PFSK-1 (cell line): ENCODE measurements at regions not wholly inside any gene's neighbourhood (a gene's known extent, or its start where the extent isn't known, plus 50 kb on each side); places are given as distances from the start of the nearest gene placed in this dataset.

ENCODE experiments used
- FOXP2 ChIP-seq: optimal IDR thresholded peaks from 2 replicates; pipeline ENCODE3; 2011; ENCODE audit warnings: borderline replicate concordance, control low read depth, inconsistent platforms; ENCODE audit not compliant: insufficient read depth; ENCODE audit errors: extremely low read length, extremely low read depth
- POLR2AphosphoS5 ChIP-seq: IDR thresholded peaks from 2 replicates; pipeline ENCODE4 v1.6.1; 2012; ENCODE audit warnings: low read depth, mild to moderate bottlenecking, control low read depth, low read length, moderate library complexity
- REST ChIP-seq, 2 experiments: IDR thresholded peaks; 2 replicates each; pipeline versions ENCODE4 v1.6.1 to v1.8.0; 2011 to 2012; ENCODE audit warnings: low read depth in 2 of 2, low read length in 2 of 2, control low read depth in 1 of 2, inconsistent platforms in 1 of 2, mild to moderate bottlenecking in 1 of 2, moderate library complexity in 1 of 2; ENCODE audit not compliant: insufficient read depth in 1 of 2
- SIN3A ChIP-seq: IDR thresholded peaks from 2 replicates; pipeline ENCODE4 v1.6.1; 2012; ENCODE audit warnings: mild to moderate bottlenecking, low read length, moderate library complexity, borderline replicate concordance; ENCODE audit not compliant: insufficient read depth
- TAF1 ChIP-seq: IDR thresholded peaks from 2 replicates; pipeline ENCODE4 v1.6.1; 2012; ENCODE audit warnings: low read length, control low read depth, borderline replicate concordance; ENCODE audit not compliant: insufficient read depth

- TF ChIP-seq TAF1 = no peak
- TF ChIP-seq SIN3A = no peak
- TF ChIP-seq FOXP2 = no peak
- no peak for TF ChIP-seq REST (IDR thresholded peaks at IDR 0.05; ENCODE audit: insufficient read depth in 1 of 2, low read depth in 2 of 2, low read length in 2 of 2)
- TF ChIP-seq POLR2AphosphoS5 = no peak
These were observed 778.9 kb upstream of the ZNF608 start for GRCh38 chr5:125525356-125525755.

- TF ChIP-seq REST (IDR thresholded peaks at IDR 0.05; ENCODE audit: insufficient read depth in 1 of 2, low read depth in 2 of 2, low read length in 2 of 2) (no peak), FOXP2 (no peak), TAF1 (no peak), POLR2AphosphoS5 (no peak), SIN3A (no peak)
These were observed 780.5 kb upstream of the ZNF608 start for GRCh38 chr5:125526966-125527365.

GRCh38 chr5:125528881-125529280 lies 782.4 kb upstream of the ZNF608 start:
- no peak for TF ChIP-seq POLR2AphosphoS5
- no peak for TF ChIP-seq TAF1
- TF ChIP-seq REST (IDR thresholded peaks at IDR 0.05; ENCODE audit: insufficient read depth in 1 of 2, low read depth in 2 of 2, low read length in 2 of 2) = no peak
- TF ChIP-seq FOXP2 = no peak
- no peak for TF ChIP-seq SIN3A

- no peak for TF ChIP-seq SIN3A
- no peak for TF ChIP-seq TAF1
- TF ChIP-seq FOXP2 = no peak
- TF ChIP-seq REST (IDR thresholded peaks at IDR 0.05; ENCODE audit: insufficient read depth in 1 of 2, low read depth in 2 of 2, low read length in 2 of 2) = no peak
- TF ChIP-seq POLR2AphosphoS5 = no peak
These were observed 784.6 kb upstream of the ZNF608 start for GRCh38 chr5:125530833-125531615.
